HG02870 (cell line): ENCODE measurements at regions not wholly inside any gene's neighbourhood (a gene's known extent, or its start where the extent isn't known, plus 50 kb on each side); places are given as distances from the start of the nearest gene placed in this dataset.

ENCODE experiments used
- ATAC-seq: cut with Tn5 transposase; IDR thresholded peaks from one replicate; pipeline ENCODE4 v1.9.1; 2021; ENCODE audit warnings: mild to moderate bottlenecking, moderate library complexity; ENCODE audit not compliant: unreplicated experiment

GRCh38 chr4:96301715-96302114 lies 461.8 kb downstream of the PDHA2 start:
- ATAC-seq = no peak

- ATAC-seq = no peak
Measured at GRCh38 chr4:96305030-96305429, 465.1 kb downstream of the PDHA2 start.

GRCh38 chr4:96312046-96312685 lies 472.3 kb downstream of the PDHA2 start:
- no peak for ATAC-seq

- no peak for ATAC-seq
Measured at GRCh38 chr4:96315815-96316214, 475.9 kb downstream of the PDHA2 start.

- no peak for ATAC-seq
Measured at GRCh38 chr4:96316776-96317175, 476.9 kb downstream of the PDHA2 start.

- no peak for ATAC-seq
Measured at GRCh38 chr4:96317891-96318290, 478.0 kb downstream of the PDHA2 start.

- ATAC-seq = no peak
Measured at GRCh38 chr4:96326846-96327245, 487.0 kb downstream of the PDHA2 start.

GRCh38 chr4:96342196-96342595 lies 502.3 kb downstream of the PDHA2 start:
- ATAC-seq = no peak

- ATAC-seq = no peak
Measured at GRCh38 chr4:96342790-96343455, 503.0 kb downstream of the PDHA2 start.

GRCh38 chr4:96343836-96344235 lies 503.9 kb downstream of the PDHA2 start:
- no peak for ATAC-seq

- no peak for ATAC-seq
Measured at GRCh38 chr4:96347582-96347981, 507.7 kb downstream of the PDHA2 start.

GRCh38 chr4:96352051-96352517 lies 512.2 kb downstream of the PDHA2 start:
- ATAC-seq = no peak

GRCh38 chr4:96354036-96354712 lies 514.3 kb downstream of the PDHA2 start:
- ATAC-seq = no peak

GRCh38 chr4:96355414-96355813 lies 515.5 kb downstream of the PDHA2 start:
- ATAC-seq = no peak

GRCh38 chr4:96356591-96357370 lies 516.9 kb downstream of the PDHA2 start:
- no peak for ATAC-seq

GRCh38 chr4:96366632-96367031 lies 526.7 kb downstream of the PDHA2 start:
- no peak for ATAC-seq

GRCh38 chr4:96375367-96375766 lies 535.5 kb downstream of the PDHA2 start:
- ATAC-seq = no peak

- ATAC-seq = no peak
Measured at GRCh38 chr4:96379524-96379923, 539.6 kb downstream of the PDHA2 start.

- ATAC-seq = no peak
Measured at GRCh38 chr4:96380106-96380505, 540.2 kb downstream of the PDHA2 start.

- no peak for ATAC-seq
Measured at GRCh38 chr4:96383349-96383748, 543.5 kb downstream of the PDHA2 start.

GRCh38 chr4:96389770-96390169 lies 549.9 kb downstream of the PDHA2 start:
- ATAC-seq = no peak
